Transverse colon (tissue), 4 donors: ENCODE measurements at regions not wholly inside any gene's neighbourhood (a gene's known extent, or its start where the extent isn't known, plus 50 kb on each side); places are given as distances from the start of the nearest gene placed in this dataset.
"Not testable (repeated sequence)": the region's sequence is repeated elsewhere in the genome, so short reads cannot be mapped to it uniquely, and the experiment has no call there.

Source experiments
- DNase-seq: peaks from one replicate; pipeline ENCODE4 v3.0.0-alpha.2; 2019
- H3K27ac ChIP-seq, 4 donors: fragments of 200-600 bp; sonication (generic); 2 replicates each; pipeline ENCODE4 v1.5.1; 2016 to 2018; ENCODE audit warnings: inconsistent platforms in 4 of 4
- H3K27me3 ChIP-seq: fragments of 200-600 bp; sonication (generic); 2 replicates; pipeline ENCODE4 v1.5.1; 2017; ENCODE audit warnings: inconsistent platforms
- H3K36me3 ChIP-seq, 4 donors: fragments of 200-600 bp; sonication (generic); 2 replicates each; pipeline ENCODE4 v1.5.1; 2017 to 2019; ENCODE audit warnings: inconsistent platforms in 4 of 4
- H3K4me1 ChIP-seq, 4 donors: fragments of 200-600 bp; sonication (generic); 2 replicates each; pipeline ENCODE4 v1.5.1; 2017 to 2020; ENCODE audit warnings: inconsistent platforms in 4 of 4
- H3K4me3 ChIP-seq, 4 donors: fragments of 200-600 bp; sonication (generic); 1 replicate in 1 of 4; 2 replicates in 3 of 4; pipeline versions ENCODE4 v1.5.1 to v1.6.1; 2017 to 2019; ENCODE audit warnings: inconsistent platforms in 4 of 4
- H3K9me3 ChIP-seq, 2 donors: fragments of 200-600 bp; sonication (generic); 2 replicates each; pipeline ENCODE4 v1.5.1; 2017 to 2019; ENCODE audit warnings: inconsistent platforms in 2 of 2
- CTCF ChIP-seq, 5 experiments: fragments of 200-600 bp in 3 of 5; fragments of 450-650 bp in 2 of 5; sonication (generic) in 3 of 5; IDR thresholded peaks; 1 replicate in 2 of 5; 2 replicates in 3 of 5; pipeline ENCODE4 v1.5.1; 2016 to 2017; ENCODE audit warnings: antibody characterized with exemption in 5 of 5, inconsistent platforms in 3 of 5, mild to moderate bottlenecking in 2 of 5, moderate library complexity in 1 of 5
- EP300 ChIP-seq: sonication (generic); formaldehyde crosslinking; IDR thresholded peaks from one replicate; pipeline ENCODE4 v1.6.1; 2017; ENCODE audit warnings: antibody characterized with exemption, low read depth
- POLR2A ChIP-seq: fragments of 450-650 bp; IDR thresholded peaks from one replicate; pipeline ENCODE4 v1.6.1; 2016; ENCODE audit warnings: antibody characterized with exemption, mild to moderate bottlenecking, moderate library complexity
- POLR2AphosphoS5 ChIP-seq, 3 donors: sonication (generic); formaldehyde crosslinking; IDR thresholded peaks; one replicate each; pipeline ENCODE4 v1.6.1; 2016; ENCODE audit warnings: antibody characterized with exemption in 3 of 3
- WGBS, 2 donors: methylation state at CpG; one replicate each; pipeline ENCODE4 v1.1.5; 2018; ENCODE audit warnings: low coverage in 1 of 2; 5-methylcytosine and 5-hydroxymethylcytosine counted together
- in situ Hi-C, 4 donors: fragments of 200-750 bp; cut with MboI; loops; one replicate each; pipeline versions ENCODE4 v1.15.0 to v1.15.1; 2017; ENCODE audit warnings: low sequenced_read_pairs in 3 of 4, low pct_ligation_motif_present in 1 of 4, low pct_unique_long_range_greater_than_20kb in 1 of 4
- intact Hi-C: fragments of 100-400 bp; cut with DNase I; formaldehyde crosslinking; loops from one replicate; pipeline ENCODE4 v1.15.1; 2023; ENCODE audit warnings: low total_unique reads

- Histone ChIP-seq H3K27ac (no peak overlapping the region), H3K27me3 (no peaks in the 10 kb centered on the region), H3K4me3 (no peak overlapping the region), H3K9me3 (no peaks in the 10 kb centered on the region), H3K36me3 (no peaks in the 10 kb centered on the region), H3K4me1 (no peaks in the 10 kb centered on the region)
- TF ChIP-seq CTCF (IDR thresholded peaks at IDR 0.05), result no peak
- no peak for TF ChIP-seq EP300
- intact Hi-C loops (no loop called here), in situ Hi-C loops (no loop called here)
- WGBS, 2 donors, result 96% methylated on average over 4 of the region's 4 CpGs; no CpG with 5 or more reads in 1 of the 2 donors
- DNase-seq, result no peak
These were observed 66.5 kb upstream of the SPIN4 start for GRCh38 chrX:63417649-63418048.

GRCh38 chrX:63409934-63410333 is 58.8 kb upstream of the SPIN4 start:
- DNase-seq, in situ Hi-C loops, H3K27me3 ChIP-seq, H3K4me3 ChIP-seq, H3K36me3 ChIP-seq, H3K27ac ChIP-seq, H3K4me1 ChIP-seq, H3K9me3 ChIP-seq, intact Hi-C loops: not testable (repeated sequence)
- 92% methylated on average over 7 of the region's 7 CpGs; no CpG with 5 or more reads in 1 of the 2 donors for WGBS, 2 donors

GRCh38 chrX:63408050-63408449 is 56.9 kb upstream of the SPIN4 start:
- no peak for DNase-seq
- no peaks in the 10 kb centered on the region for H3K36me3 ChIP-seq
- no peaks in the 10 kb centered on the region for H3K9me3 ChIP-seq
- H3K4me3 ChIP-seq, result no peak overlapping the region
- no peaks in the 10 kb centered on the region for H3K4me1 ChIP-seq
- H3K27me3 ChIP-seq, result no peaks in the 10 kb centered on the region
- WGBS, 2 donors, result 71 to 100% methylated on average over 1 of the region's 1 CpG
- H3K27ac ChIP-seq, result no peak overlapping the region
- intact Hi-C loops, result no loop called here
- no peak for TF ChIP-seq EP300
- in situ Hi-C loops, result no loop called here

GRCh38 chrX:63404332-63404731 is 53.2 kb upstream of the SPIN4 start:
- intact Hi-C loops, result no loop called here
- no peak for TF ChIP-seq POLR2A
- no peak for TF ChIP-seq EP300
- TF ChIP-seq POLR2AphosphoS5 (IDR thresholded peaks at IDR 0.05), result no peak
- no peak for TF ChIP-seq CTCF (IDR thresholded peaks at IDR 0.05)
- Histone ChIP-seq H3K9me3 (no peaks in the 10 kb centered on the region), H3K27ac (no peak overlapping the region), H3K4me3 (no peak overlapping the region), H3K36me3 (no peaks in the 10 kb centered on the region), H3K4me1 (no peaks in the 10 kb centered on the region), H3K27me3 (no peaks in the 10 kb centered on the region)
- in situ Hi-C loops, result no loop called here
- 50% methylated on average over 1 of the region's 1 CpG; no CpG with 5 or more reads in 1 of the 2 donors for WGBS, 2 donors
- no peak for DNase-seq

- TF ChIP-seq EP300 (no peak), POLR2AphosphoS5 (IDR thresholded peaks at IDR 0.05) (no peak), POLR2A (no peak), CTCF (IDR thresholded peaks at IDR 0.05) (no peak)
- H3K9me3 ChIP-seq, result no peaks in the 10 kb centered on the region
- no peaks in the 10 kb centered on the region for H3K36me3 ChIP-seq
- in situ Hi-C loops (no loop called here), intact Hi-C loops (no loop called here)
- H3K27me3 ChIP-seq, result no peaks in the 10 kb centered on the region
- WGBS, 2 donors, result 82 to 100% methylated on average over 1 to 2 of the region's 2 CpGs
- H3K27ac ChIP-seq, result no peak overlapping the region
- no peak for DNase-seq
- H3K4me1 ChIP-seq, result no peaks in the 10 kb centered on the region
- no peak overlapping the region for H3K4me3 ChIP-seq
These were observed 51.0 kb upstream of the SPIN4 start for GRCh38 chrX:63402106-63402505.
